Esophagus squamous epithelium (tissue), 5 donors: ENCODE measurements at regions not wholly inside any gene's neighbourhood (a gene's known extent, or its start where the extent isn't known, plus 50 kb on each side); places are given as distances from the start of the nearest gene placed in this dataset.

Experiments
- DNase-seq: peaks from one replicate; lab custom pipeline; 2025; lab: John Stamatoyannopoulos, UW
- H3K27ac ChIP-seq, 4 donors: fragments of 200-600 bp; sonication (generic); one replicate each; pipeline ENCODE4 v1.5.1; 2016 to 2019; ENCODE audit warnings: mild to moderate bottlenecking in 1 of 4
- H3K27me3 ChIP-seq, 4 donors: fragments of 200-600 bp; sonication (generic); 1 replicate in 3 of 4; 2 replicates in 1 of 4; pipeline versions ENCODE4 v1.5.1 to v1.6.0; 2017 to 2021; ENCODE audit warnings: antibody characterized with exemption in 1 of 4
- H3K36me3 ChIP-seq, 3 donors: fragments of 200-600 bp; sonication (generic); one replicate each; pipeline ENCODE4 v1.5.1; 2016 to 2019
- H3K4me1 ChIP-seq, 3 donors: fragments of 200-600 bp; sonication (generic); one replicate each; pipeline ENCODE4 v1.5.1; 2017 to 2019
- H3K4me3 ChIP-seq, 4 donors: fragments of 200-600 bp; sonication (generic); 1 replicate in 3 of 4; 2 replicates in 1 of 4; pipeline ENCODE4 v1.5.1; 2016 to 2019; ENCODE audit warnings: mild to moderate bottlenecking in 2 of 4, moderate library complexity in 1 of 4
- H3K9me3 ChIP-seq, 3 donors: fragments of 200-600 bp; sonication (generic); one replicate each; pipeline ENCODE4 v1.5.1; 2016 to 2019
- POLR2A ChIP-seq, 4 donors: fragments of 450-650 bp; IDR thresholded peaks; one replicate each; pipeline ENCODE4 v1.6.1; 2017; ENCODE audit warnings: antibody characterized with exemption in 4 of 4, mild to moderate bottlenecking in 4 of 4, moderate library complexity in 3 of 4
- WGBS, 2 donors: methylation state at CpG; one replicate each; pipeline ENCODE4 v1.1.5; 2018; 5-methylcytosine and 5-hydroxymethylcytosine counted together
- intact Hi-C: fragments of 100-400 bp; cut with DNase I; formaldehyde crosslinking; loops from one replicate; pipeline ENCODE4 v1.15.0; 2022
- TF ChIP-seq, protein P1 (sequence below), 6 experiments: fragments of 450-650 bp in 4 of 6; fragments of 200-600 bp in 2 of 6; sonication (generic) in 2 of 6; IDR thresholded peaks; one replicate each; pipeline ENCODE4 v1.5.1; 2016 to 2019; ENCODE audit warnings: antibody characterized with exemption in 6 of 6, mild to moderate bottlenecking in 4 of 6, moderate library complexity in 4 of 6
- donor health status: DM: yes; HTN: yes; CAD: no.

DNA sequence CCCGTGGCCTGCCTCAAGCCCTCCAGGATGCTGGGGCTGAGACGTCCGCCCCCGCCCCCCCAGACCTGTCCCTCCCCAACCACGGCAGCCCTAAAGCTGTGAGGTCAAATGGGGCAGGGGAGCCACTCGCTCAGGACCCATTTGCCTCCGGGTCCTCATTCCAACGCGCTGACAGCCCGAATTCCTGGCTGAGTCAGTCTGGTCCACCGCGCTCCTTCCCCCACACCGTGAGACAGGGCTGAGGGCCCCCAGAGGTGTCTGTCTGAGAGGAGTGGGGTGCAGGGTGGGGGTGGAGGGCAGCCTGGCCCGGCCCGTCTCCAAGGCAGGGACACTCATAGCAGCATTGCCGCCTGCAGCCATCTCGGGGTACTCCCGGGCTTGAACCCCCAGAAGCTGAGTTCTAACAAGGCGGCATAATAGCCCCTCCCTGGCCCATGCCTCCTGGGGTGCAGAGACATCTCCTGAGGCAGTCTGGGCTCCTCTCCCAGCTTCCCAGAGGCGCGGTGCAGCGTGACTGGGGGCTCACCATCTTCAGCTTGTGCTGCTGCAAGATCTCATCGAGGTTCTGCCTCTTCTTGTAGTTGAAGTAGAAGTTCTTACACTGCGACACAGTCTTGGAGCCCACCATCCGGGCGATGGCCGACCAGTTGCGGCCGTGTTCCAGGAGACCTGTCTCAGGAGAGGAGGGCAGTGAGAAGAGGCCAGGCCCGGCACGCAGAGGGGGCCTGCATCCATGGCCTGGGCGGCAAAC, 90.5 kb downstream of the RFLNA start:
- WGBS, 2 donors, result 80 to 87% methylated on average over 1 to 6 of the region's 32 CpGs
- DNase-seq, result no peak
- intact Hi-C loops, result no loop called here
- Histone ChIP-seq H3K27me3 (no peaks in the 10 kb centered on the region), H3K9me3 (no peaks in the 10 kb centered on the region), H3K36me3 (peaks cover 5 to 60% (median 6%) of the 10 kb centered on the region in 3 donors), H3K27ac (peak overlapping the region in 2 of 4 donors; percentile 6 to 37), H3K4me3 (no peak overlapping the region), H3K4me1 (peaks cover 50 to 80% (median 61%) of the 10 kb centered on the region in 3 donors)
- no peak for TF ChIP-seq POLR2A (IDR thresholded peaks at IDR 0.05)
- TF ChIP-seq, protein P1, sequence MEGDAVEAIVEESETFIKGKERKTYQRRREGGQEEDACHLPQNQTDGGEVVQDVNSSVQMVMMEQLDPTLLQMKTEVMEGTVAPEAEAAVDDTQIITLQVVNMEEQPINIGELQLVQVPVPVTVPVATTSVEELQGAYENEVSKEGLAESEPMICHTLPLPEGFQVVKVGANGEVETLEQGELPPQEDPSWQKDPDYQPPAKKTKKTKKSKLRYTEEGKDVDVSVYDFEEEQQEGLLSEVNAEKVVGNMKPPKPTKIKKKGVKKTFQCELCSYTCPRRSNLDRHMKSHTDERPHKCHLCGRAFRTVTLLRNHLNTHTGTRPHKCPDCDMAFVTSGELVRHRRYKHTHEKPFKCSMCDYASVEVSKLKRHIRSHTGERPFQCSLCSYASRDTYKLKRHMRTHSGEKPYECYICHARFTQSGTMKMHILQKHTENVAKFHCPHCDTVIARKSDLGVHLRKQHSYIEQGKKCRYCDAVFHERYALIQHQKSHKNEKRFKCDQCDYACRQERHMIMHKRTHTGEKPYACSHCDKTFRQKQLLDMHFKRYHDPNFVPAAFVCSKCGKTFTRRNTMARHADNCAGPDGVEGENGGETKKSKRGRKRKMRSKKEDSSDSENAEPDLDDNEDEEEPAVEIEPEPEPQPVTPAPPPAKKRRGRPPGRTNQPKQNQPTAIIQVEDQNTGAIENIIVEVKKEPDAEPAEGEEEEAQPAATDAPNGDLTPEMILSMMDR (IDR thresholded peaks at IDR 0.05), result no peak

GRCh38 chr12:124384299-124384894, 89.5 kb downstream of the RFLNA start:
- peaks cover 5 to 67% (median 6%) of the 10 kb centered on the region in 3 donors for H3K36me3 ChIP-seq
- WGBS, 2 donors, result 79 to 81% methylated on average over 6 to 13 of the region's 20 CpGs
- peaks cover 47 to 80% (median 61%) of the 10 kb centered on the region in 3 donors for H3K4me1 ChIP-seq

DNA sequence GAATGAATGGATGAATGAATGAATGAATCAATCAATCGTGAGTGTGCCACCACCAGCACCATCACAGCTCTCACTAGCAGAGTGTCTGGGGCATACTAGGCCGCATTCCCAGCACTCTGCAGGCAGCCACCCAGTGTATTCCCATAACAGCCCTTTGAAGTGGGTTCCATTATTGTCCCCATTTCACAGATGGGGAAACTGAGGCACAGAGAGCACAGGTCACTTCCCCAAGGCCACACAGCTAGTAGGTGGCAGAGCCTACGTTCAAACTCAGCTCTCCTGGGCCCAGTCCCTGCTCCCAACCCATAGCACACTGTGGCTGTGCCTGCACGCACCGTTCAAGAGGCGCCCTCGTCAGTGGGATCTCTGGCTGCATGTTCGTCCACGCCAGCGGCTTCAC, 88.1 kb downstream of the RFLNA start:
- H3K27me3 ChIP-seq, result no peaks in the 10 kb centered on the region
- peak overlapping the region in 3 of 4 donors; percentile 71 to 92 (median 88) for H3K27ac ChIP-seq
- WGBS, 2 donors, result 91 to 100% methylated on average over 1 to 10 of the region's 10 CpGs

More at GRCh38 chr12:124384299-124384894, 89.5 kb downstream of the RFLNA start:
- no peak for TF ChIP-seq POLR2A (IDR thresholded peaks at IDR 0.05)
- TF ChIP-seq, protein P1 (IDR thresholded peaks at IDR 0.05), result no peak
- intact Hi-C loops, result no loop called here
- DNase-seq, result no peak
- H3K9me3 ChIP-seq, result no peaks in the 10 kb centered on the region
- peak overlapping the region in 1 of 4 donors; percentile 37 for H3K27ac ChIP-seq
- no peak overlapping the region for H3K4me3 ChIP-seq
- no peaks in the 10 kb centered on the region for H3K27me3 ChIP-seq

GRCh38 chr12:124381456-124382296, 86.8 kb downstream of the RFLNA start:
- intact Hi-C loops, result no loop called here
- H3K4me3 ChIP-seq, result peak overlapping the region in 1 of 4 donors; percentile 10

More for the DNA sequence above, 88.1 kb downstream of the RFLNA start:
- Histone ChIP-seq H3K4me1 (peaks cover 33 to 80% (median 56%) of the 10 kb centered on the region in 3 donors), H3K4me3 (no peak overlapping the region), H3K9me3 (no peaks in the 10 kb centered on the region), H3K36me3 (peaks cover 5 to 81% (median 9%) of the 10 kb centered on the region in 3 donors)
- DNase-seq, result no peak
- intact Hi-C loops, result no loop called here
- no peak for TF ChIP-seq POLR2A (IDR thresholded peaks at IDR 0.05)
- TF ChIP-seq, protein P1 (IDR thresholded peaks at IDR 0.05), result no peak

More at GRCh38 chr12:124381456-124382296, 86.8 kb downstream of the RFLNA start:
- no peaks in the 10 kb centered on the region for H3K27me3 ChIP-seq
- H3K36me3 ChIP-seq, result peaks cover 14 to 81% (median 16%) of the 10 kb centered on the region in 3 donors
- H3K27ac ChIP-seq, result peak overlapping the region; percentile 64 to 92 (median 80)
- TF ChIP-seq POLR2A (IDR thresholded peaks at IDR 0.05), result no peak
- TF ChIP-seq, protein P1 (IDR thresholded peaks at IDR 0.05), result no peak
- peaks cover 29 to 67% (median 43%) of the 10 kb centered on the region in 3 donors for H3K4me1 ChIP-seq
- no peaks in the 10 kb centered on the region for H3K9me3 ChIP-seq
- 9 to 17% methylated on average over 15 to 18 of the region's 25 CpGs for WGBS, 2 donors
- no peak for DNase-seq
